ENCODE measurements at regions not wholly inside any gene's neighbourhood (a gene's known extent, or its start where the extent isn't known, plus 50 kb on each side); places are given as distances from the start of the nearest gene placed in this dataset.

GRCh38 chr5:68628082-68628814 lies 412.7 kb downstream of the PIK3R1 start:
- DNase-seq: no peak

- DNase-seq: no peak
These were observed 414.8 kb downstream of the PIK3R1 start for GRCh38 chr5:68630354-68630753.

GRCh38 chr5:68631884-68632283 lies 416.3 kb downstream of the PIK3R1 start:
- no peak for DNase-seq

GRCh38 chr5:68641211-68641610 lies 425.7 kb downstream of the PIK3R1 start:
- no peak for DNase-seq

- DNase-seq: no peak
These were observed 427.5 kb downstream of the PIK3R1 start for GRCh38 chr5:68643064-68643463.

GRCh38 chr5:68644971-68645370 lies 429.4 kb downstream of the PIK3R1 start:
- no peak for DNase-seq

- DNase-seq: no peak
These were observed 430.6 kb downstream of the PIK3R1 start for GRCh38 chr5:68646144-68646543.

- no peak for DNase-seq
These were observed 432.2 kb downstream of the PIK3R1 start for GRCh38 chr5:68647743-68648142.

GRCh38 chr5:68648944-68649857 lies 433.6 kb downstream of the PIK3R1 start:
- DNase-seq: no peak

- no peak for DNase-seq
These were observed 437.0 kb downstream of the PIK3R1 start for GRCh38 chr5:68652534-68652965.

- no peak for DNase-seq
These were observed 437.9 kb downstream of the PIK3R1 start for GRCh38 chr5:68653471-68653870.

- DNase-seq: no peak
These were observed 436.5 kb upstream of the SLC30A5 start for GRCh38 chr5:68657055-68657961.

GRCh38 chr5:68658810-68659372 lies 434.9 kb upstream of the SLC30A5 start:
- no peak for DNase-seq

GRCh38 chr5:68659881-68660280 lies 433.9 kb upstream of the SLC30A5 start:
- DNase-seq: no peak

GRCh38 chr5:68661237-68661636 lies 432.6 kb upstream of the SLC30A5 start:
- DNase-seq: no peak

- no peak for DNase-seq
These were observed 431.0 kb upstream of the SLC30A5 start for GRCh38 chr5:68662804-68663307.

GRCh38 chr5:68669864-68670575 lies 423.8 kb upstream of the SLC30A5 start:
- no peak for DNase-seq

GRCh38 chr5:68673106-68673822 lies 420.6 kb upstream of the SLC30A5 start:
- DNase-seq: no peak

GRCh38 chr5:68673823-68674180 lies 420.0 kb upstream of the SLC30A5 start:
- no peak for DNase-seq

- DNase-seq: no peak
These were observed 414.8 kb upstream of the SLC30A5 start for GRCh38 chr5:68679041-68679440.

- DNase-seq: no peak
These were observed 413.4 kb upstream of the SLC30A5 start for GRCh38 chr5:68680366-68680765.

All from NCI-H2029 (cell line).